ENCODE measurements at regions not wholly inside any gene's neighbourhood (a gene's known extent, or its start where the extent isn't known, plus 50 kb on each side); places are given as distances from the start of the nearest gene placed in this dataset.
"Not testable (repeated sequence)": the region's sequence is repeated elsewhere in the genome, so short reads cannot be mapped to it uniquely, and the experiment has no call there.

DNA sequence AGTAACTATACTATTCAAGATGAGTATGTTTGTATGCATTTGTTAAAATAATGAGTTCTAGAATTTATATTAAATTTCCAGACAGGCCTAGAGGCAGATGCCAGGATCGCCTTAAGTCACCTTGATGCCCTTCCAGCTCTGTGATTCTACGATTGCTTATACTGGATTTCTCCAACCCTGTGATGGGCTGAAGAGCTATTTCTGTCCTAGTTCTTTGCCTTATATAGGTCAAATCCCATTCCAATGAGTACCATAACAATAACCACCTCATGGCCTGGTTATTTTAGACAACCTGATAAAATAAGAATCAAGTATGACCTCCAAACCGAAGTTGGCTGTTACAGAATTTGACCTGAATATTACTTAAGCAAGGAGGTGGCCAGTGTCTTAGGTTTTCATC, 79.8 kb upstream of the BLID start:
- DNase-seq: no peak

DNA sequence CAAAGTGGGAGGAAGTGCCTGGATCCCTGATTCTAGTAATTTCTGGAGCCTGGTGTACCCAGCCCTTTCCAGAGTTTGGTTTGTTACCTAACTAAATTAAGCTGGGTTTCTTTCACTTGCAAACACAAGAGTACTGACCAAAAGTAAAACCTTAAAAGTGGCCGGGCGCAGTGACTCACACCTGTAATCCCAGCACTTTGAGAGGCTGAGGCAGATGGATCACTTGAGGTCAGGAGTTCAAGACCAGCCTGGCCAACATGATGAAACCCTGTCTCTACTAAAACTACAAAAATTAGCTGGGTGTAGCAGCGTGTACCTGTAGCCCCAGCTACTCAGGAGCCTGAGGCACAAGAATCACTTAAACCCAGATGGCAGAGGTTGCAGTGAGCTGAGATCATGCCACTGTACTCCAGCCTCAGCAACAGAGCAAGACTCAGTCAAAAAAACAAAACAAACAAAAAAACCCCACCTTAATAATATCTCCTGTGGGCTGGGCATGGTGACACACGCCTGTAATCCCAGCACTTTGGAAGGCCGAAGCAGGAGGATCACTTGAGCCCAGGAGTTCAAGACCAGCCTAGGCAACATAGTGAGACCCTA, 78.0 kb upstream of the BLID start:
- not testable (repeated sequence) for DNase-seq

DNA sequence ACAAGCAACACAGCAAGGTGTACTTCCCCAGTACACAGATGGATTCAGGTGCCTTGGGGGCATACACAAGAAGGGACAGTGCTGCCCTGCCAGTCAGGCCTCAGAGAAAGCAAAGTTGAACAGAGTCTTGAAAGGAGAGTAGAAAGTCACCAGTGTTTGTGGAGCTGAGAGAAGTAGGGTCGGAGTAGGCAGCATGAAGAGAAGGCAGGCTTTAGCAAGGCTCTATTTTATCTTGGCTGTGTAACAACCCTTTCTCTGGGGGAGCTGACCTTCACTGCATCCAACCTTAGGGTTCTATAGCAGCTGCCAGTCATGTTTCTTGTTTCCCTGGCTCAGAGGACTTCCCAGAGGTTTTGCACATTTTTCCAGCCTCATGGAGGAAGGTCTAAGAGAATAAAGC, 77.4 kb upstream of the BLID start:
- DNase-seq: no peak

DNA sequence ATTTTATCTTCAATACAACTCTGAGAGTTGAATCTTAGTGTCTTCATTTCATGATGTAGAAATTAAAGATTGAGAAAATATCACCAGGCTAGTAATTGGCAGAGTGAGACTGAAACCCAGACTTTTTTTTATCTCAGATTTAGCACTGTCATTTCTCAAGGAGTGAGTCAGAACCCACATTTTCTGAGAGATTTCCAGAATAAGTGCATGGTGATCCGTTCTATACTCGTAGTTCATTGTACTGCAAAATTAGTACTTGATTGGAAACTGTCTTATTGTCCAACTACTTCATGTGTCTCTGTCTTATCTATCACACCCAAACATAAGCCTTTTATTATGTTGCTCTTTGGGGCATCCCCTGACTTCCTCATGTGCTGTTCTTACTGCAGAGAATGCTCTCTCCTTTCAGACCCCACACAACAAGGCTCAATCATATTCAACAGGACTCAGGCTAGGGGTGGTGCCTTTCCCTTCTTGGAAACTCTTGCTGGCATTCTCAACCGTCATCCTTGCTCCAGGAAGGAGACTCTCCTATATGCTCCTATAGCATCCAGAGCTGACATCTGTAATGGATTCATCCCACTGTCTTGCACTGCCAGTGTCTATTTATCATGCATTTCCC, 76.7 kb upstream of the BLID start:
- DNase-seq: no peak

DNA sequence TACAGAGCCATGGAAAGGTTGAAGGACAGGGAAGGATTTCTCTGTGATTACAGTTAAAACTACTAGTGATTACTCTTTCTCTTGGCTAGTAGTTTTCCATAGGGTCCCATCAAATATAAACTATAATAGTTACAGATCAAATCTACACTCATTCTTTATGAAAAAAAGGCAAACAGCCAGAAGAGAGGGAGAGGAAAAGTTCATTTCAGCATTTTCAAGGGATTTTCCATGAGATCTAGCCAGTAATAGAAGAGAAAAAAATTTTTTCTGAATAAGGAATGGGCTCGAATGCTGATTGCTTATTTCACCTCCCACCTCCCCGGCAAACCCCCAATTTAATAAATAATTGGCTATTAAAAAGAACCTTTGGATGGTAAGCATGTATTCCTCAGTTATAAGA, 74.8 kb upstream of the BLID start:
- DNase-seq: no peak

DNA sequence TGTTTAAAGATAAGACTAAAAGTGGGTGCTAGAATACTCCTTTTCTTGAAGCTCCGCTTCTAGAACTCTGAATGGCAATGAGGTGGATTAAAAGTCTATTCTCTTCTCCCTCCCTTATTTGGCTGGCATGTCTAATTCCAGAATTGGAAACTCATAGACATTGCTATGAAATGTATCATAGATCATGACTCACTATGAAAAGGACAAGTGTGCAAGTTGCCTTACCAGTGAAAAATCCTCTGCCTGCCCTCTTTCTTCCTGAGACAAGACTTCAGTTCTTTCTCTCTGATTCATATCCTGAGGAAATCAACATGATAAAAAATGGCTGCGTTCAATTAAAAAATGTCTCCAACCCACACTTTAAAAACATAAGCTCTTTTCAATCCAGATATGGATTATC, 73.2 kb upstream of the BLID start:
- no peak for DNase-seq

DNA sequence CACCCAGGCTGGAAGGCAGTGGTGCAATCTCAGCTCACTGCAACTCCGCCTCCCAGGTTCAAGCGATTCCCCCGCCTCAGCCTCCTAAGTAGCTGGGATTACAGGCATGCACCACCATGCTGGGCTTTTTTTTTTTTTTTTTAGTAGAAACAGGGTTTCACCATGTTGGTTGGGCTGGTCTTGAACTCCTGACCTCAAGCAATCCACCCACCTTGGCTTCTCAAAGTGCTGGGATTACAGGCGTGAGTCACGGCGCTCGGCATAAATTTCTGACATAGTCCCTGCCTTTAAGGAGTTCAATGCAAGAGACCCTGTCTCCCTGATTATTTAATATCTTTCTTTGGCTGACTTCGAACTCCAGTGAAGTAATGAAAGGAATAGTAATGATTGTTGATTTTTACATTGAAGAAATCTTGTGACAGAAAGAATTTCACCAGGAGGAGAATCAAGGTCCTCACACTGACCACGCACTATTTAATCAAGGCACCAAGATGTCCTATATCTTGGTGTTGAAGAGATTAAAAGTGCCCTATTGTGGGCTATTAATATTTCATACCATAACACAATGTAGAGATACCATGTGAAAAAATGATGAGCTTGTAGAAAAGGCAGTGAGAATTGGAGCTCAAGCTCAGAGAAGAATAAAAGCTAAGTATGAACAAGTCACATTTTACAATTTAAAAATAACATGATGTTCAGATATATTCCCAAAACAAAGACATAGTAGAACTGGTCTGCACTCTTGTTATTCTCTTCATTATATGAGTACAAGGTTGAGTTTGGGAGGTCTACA, 71.6 kb upstream of the BLID start:
- DNase-seq: no peak

DNA sequence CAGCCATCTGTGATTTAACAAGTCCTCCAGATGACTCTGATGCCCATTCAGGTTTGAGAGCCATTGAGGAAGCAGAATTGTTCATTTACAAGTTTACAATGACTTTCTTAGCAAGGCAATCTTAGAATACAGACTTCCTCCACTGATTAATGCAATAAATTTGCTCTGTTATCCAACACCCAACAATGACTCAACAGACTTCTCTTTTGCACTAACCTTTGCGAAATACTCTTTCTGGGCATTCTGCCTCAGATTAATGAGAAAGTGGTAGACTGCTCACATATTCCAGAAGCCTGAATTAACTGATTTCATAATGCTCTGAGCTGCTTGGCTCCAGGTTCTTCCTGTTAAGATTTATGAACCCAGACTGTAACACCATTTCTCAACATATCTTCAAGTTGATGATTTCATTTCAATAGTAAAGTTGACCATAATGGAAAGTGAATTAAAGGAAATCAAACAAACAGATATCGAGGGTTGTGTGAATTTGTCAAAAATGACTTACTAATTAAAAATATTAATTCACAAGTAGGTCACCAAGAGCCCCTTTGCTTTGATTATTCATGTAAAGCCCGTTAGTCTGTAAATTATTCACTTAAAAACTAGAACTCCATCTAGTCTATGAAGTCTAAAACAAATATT, 70.5 kb upstream of the BLID start:
- no peak for DNase-seq

DNA sequence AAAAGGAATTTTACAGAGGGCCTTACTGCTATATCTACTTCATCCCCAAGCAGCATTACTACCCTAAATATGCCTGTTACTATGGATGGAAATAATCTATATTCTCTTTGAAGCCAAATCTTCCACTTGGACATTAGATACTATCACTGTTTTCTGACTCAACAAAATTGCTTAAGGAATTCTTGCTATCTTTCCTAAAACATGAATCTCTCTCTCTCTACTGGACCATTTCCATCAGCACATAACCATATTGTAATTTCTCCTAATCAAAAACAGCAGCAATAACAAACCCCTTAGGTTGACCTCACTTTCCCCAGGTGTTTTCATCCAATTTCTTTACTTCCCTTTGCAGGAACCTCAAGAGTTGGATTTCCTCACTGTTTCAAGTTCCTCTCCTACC, 67.9 kb upstream of the BLID start:
- no peak for DNase-seq

DNA sequence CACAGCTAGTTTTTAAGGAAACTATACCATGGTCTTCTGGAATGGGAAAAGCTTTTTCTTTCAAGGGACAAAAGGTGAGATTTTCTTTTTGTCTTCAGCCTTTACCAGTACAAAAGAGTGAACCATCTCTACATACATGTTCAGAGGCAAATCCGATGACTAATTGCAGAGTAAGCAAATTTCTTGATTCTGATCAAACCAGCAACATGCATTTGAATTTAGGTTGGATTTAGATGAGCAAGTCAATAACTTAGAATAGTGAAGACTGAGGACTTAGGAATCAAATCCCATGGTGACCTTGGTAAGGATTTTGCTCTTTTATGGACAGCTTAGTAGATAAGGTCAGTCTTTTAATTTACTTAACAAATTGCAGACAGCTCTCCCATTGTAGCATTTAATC, 65.9 kb upstream of the BLID start:
- DNase-seq: no peak

DNA sequence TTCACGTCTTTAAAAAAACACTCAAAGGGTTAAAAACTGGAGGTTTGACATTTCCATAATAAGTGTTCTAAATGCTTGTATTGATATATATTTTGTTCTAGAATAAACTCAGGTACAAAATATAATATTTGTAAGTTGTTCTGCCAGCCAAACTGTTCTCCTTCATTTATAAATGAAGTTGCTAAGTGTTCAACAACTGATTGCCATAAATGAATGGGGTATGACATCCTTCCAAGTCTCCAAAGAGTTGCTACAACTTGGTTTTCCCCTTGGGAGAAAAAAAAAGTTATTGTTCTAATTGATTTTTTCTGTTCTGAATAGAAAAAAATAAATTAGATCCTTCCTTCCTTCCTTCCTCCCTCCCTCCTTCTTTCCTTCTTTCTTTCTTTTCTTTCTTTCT, 65.4 kb upstream of the BLID start:
- DNase-seq: no peak

DNA sequence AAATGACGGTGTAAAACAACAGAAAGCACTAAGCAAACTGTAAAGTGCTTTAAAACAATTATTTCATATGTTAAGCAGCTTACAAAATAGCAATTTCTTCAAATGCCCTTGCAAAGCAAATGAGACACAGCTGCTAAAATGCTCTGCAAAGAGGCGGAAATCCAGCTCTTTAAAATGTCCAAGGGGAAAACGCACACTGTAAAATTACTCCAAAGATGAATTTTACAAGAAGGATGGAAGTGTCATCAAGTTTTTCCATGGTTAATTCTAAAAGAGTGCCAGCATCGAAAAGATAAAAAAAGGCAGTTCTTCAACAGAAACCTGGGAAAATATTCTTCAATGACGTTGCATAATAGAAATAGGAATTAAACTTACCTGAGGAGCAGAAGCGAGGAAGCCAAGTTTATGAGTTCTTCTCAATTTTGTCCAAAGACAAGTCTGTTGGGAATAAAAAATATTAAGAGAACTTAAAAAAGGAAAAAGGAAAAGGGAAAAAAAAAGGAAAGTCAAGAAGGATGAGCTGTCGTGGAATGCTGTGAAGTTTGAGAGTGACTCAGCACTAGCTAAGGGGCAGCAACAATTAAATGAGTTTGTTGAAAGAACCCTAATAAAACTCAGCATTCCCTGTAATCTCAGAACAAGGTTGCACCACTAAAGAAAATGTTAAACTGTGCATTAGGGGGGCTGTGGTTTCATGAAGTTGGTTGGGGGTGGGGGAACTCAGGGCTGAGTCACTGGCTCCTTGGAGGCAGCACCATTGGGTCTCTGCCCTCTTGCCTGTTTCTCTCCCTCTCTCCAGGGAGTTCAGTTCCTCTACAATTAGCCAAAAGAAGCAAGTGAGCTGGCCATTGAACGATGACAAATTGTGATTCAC, 64.2 kb upstream of the BLID start:
- DNase-seq: no peak

DNA sequence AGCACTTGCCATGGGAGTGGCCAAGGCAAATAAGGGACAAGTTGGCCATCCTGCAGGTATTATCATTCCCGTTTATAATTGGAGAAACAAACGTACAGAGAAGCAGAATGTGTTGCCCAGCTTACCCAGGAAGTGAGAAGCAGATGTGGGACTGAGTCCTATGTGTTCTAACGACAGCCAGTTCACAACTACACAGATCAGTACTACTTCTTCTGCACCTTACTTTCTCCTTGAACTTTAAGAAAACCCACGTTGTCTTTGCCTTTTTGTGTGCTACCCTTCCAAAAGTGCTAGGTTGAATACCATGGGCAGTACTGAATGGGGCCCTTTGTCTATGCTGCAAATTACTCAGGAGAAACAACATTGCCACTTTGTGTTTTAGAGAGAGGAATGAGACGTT, 62.8 kb upstream of the BLID start:
- no peak for DNase-seq

DNA sequence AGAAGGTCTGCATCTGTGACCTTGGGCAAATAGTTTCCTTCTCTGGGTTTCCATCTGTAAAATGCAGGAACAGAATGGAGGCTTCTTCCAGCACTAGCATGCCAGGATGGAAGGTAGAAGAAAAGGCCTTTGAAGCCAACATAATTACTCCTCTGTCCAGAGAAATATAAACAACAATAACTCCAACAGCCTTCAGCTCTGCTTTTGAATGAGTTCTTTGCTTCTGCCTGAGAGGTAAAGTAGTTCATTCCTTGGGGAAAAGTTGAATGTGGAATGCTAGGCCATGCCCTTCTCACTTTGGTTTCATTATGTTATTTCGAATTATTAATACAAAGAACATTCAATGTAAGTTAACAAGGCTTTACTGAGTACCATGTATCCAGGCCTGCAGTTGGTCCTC, 61.2 kb upstream of the BLID start:
- DNase-seq: no peak

DNA sequence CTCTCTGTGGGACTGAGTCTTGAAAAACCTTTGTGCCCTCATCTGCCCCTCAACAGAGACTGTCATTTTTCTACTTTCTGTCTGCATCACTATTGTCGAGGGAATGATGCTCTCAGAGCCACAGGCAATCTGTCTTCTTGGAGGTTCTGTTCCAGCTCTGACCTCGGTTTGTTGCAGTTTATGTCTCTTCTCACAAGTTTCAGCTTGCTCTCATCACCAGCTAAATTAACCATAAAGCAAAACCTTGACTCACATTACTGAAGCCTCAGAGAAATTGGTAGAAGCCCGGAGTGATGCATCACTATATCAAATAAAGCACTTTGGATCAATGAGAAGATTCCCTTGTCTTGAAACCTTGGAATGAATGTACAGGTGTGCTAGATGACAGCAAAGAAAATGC, 60.6 kb upstream of the BLID start:
- DNase-seq: no peak

DNA sequence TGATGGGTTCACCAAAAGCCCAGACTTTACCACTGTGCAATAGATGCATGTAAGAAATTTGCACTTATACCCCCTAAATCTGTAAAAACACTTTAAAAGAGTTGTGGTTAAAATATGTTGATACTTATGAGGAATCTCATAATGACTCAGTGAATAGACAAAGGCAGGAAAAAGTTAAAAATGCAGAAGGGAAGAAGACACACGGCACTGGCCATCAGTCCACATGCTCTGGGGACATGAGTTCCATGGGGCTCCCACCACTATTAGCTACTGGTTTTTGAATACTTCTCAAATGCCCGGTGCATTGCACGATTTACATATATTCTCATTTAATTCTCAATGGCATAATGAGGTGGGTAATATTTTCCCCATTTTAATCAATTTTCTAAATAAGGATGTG, 59.3 kb upstream of the BLID start:
- no peak for DNase-seq

DNA sequence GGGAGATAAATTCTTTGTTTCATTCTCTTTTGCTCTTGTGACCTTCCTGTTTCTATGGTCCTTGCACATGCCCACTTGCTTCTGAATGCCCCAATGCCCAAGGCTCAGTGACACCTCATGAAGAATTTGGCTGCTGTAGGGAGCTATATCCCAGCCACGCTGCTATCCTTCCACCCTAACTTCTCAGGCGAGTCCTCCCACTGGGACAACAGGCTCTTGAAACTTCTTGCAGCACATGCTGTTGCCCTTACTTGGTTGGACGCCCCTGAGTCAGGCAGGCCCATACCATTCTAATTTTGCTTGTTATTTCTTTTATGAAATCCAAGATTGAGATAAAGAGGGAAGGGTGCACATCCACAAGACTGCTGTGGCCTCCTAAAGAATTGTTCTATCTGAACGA, 57.6 kb upstream of the BLID start:
- DNase-seq: no peak

DNA sequence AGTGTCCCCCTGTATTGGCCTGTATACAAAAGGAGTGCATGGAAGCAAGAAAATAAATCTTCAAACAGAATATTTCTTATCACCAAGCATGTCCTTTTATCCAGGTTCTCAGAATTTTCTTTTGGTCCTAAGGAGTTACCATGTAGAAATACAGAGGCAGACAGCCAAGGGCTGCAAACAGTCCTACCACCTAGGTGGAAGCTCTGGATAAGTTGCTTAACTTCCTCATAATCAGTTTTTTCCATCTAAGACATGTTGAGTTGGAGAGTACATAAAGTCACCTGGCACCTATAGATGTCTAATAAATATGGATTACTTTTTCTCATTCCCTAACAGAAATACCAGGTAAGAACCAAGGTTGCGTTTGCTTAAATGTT, 57.0 kb upstream of the BLID start:
- DNase-seq: no peak

DNA sequence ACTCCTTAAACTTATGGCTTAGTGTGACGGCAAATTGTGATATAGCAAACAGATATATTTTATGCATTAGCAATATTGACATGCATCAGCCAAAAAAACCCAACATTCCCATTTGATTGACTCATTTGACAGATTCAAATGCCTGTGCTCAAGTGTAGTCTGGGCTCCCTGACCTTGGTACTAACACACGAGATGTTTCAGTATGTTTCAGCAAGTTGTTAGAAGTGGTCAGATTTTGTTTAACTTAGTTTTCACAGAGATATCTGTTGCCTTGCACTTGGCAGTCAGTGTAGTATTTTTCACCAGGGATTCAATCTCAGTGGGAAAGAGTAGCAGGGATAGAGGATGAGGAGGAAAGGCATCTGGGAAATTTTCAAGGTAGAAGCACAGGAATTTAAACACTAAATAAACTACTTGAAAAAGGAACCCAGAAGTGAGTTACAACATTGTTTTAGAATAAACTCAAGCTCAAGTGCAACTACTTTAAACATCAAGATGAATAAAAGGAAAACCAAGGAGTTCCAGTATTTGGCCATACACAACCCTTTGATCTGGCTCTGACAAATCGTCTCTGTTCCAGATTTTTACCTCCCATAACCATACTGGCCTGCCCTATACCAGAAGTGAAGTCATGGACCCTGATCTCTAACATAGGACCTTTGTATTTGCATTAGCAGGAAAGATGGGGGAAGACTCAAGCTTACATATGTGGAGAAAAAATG, 56.5 kb upstream of the BLID start:
- DNase-seq: no peak

DNA sequence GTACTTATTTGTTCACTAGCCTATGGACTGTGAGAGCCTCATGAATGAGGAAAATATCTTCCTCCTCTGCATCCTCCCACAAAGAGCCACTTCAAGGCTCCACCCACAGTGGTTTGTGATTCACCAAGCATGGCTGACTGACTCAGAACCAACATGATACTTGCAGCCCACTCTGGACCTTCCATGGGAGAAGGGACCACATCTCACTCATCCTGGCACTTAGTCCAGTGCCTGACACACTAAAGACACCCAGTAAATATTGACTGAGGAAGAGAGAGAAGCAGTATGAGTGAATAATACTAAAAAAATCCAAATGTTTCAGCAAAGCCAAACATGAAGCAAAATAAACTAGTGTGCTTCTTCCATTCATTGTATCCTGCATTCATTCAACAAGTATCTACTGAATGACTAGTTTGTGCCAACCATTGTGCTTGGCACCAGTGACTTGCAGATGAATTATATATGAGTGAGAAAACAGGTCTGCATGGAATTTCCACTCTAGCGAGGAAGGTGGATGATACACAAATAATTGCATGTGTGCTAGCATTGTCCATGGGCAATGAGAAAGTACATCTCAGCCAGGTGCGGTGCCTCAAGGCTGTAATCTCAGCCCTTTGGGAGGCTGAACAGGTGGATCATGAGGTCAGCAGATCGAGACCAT, 54.9 kb upstream of the BLID start:
- no peak for DNase-seq

DNA sequence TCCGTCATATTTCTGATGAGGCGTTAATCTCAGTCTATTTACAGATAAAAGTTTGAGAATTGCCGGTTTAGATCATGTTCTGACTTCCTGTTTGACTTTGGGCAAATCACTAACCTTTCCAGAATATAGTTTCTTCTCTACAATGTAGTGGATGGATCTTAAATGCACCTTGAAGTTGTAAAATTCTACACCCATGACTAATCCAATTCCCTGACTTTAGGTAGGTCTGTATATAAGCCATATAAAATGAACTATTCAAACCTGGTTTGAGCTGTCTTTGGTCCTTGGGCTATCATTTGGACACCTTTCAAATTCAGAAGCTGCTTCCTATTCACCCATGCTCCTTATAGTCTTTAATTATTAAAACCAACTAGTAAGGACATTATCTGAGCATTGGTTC, 52.2 kb upstream of the BLID start:
- no peak for DNase-seq

DNA sequence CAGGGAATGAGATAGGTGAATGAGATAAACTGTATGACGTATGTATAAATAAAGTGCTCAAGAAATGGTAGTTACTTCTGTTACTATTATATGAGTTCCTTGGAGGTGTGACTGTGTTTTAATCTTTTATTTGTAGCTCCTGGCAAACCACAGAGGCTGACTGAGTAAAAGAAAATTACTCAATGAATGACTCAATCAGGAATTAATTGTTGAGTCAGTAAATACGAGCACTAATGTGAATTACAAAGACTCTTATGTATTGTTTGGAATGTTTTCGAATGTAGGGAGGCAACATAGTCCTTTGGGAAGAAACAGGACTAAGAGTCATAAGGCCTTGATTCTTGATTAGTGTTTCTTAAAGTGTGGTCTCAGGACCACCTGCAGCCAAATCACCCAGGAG, 51.1 kb upstream of the BLID start:
- DNase-seq: no peak
